Mesothelial cell of epicardium (in vitro differentiated cells): ENCODE measurements at regions not wholly inside any gene's neighbourhood (a gene's known extent, or its start where the extent isn't known, plus 50 kb on each side); places are given as distances from the start of the nearest gene placed in this dataset.

Experiments used
- DNase-seq, 2 experiments: peaks; one replicate each; pipeline ENCODE4 v3.0.0; 2021; ENCODE audit warnings: low spot score in 2 of 2; ENCODE audit not compliant: unreplicated experiment in 2 of 2
- H3K27ac Mint-ChIP-seq: 2 replicates; pipeline ENCODE4 v1.8.0; 2021; ENCODE audit warnings: mixed read lengths
- H3K27me3 Mint-ChIP-seq: 2 replicates; pipeline ENCODE4 v1.8.0; 2021; ENCODE audit warnings: low read depth, mixed read lengths
- H3K36me3 Mint-ChIP-seq: 2 replicates; pipeline ENCODE4 v1.8.0; 2021; ENCODE audit warnings: mixed read lengths
- H3K4me1 Mint-ChIP-seq: 2 replicates; pipeline ENCODE4 v1.8.0; 2021; ENCODE audit warnings: mixed read lengths
- H3K4me3 Mint-ChIP-seq: 2 replicates; pipeline ENCODE4 v1.8.0; 2021; ENCODE audit warnings: mild to moderate bottlenecking, moderate library complexity, mixed read lengths
- H3K9me3 Mint-ChIP-seq: 2 replicates; pipeline ENCODE4 v1.8.0; 2021; ENCODE audit warnings: mixed read lengths
- CTCF ChIP-seq: fragments of 200-600 bp; sonication (generic); IDR thresholded peaks from one replicate; pipeline ENCODE4 v1.5.0; 2021; ENCODE audit warnings: antibody characterized with exemption; ENCODE audit not compliant: unreplicated experiment

DNA sequence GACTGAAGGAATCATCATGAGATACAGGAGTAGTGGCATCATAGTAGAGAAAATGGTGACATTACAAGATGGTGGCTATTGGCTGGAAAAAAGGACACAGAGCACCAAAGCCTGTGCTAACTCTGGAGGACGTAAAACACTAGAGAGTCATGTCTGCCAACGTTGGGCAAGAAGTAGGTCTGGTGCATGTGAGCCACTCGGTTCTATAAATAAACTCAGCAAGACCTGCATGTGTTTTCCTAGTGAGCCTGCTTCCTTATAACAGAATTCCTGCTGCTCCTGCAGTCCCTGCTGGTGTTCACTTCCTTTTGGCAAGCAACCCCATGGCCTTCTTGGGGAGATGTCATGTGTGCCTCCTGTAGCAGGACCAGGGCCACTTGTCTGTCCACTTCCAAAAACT, 325.2 kb downstream of the OSR1 start:
- Mint-ChIP-seq H3K36me3 (no peaks in the 10 kb centered on the region), H3K4me3 (no peak overlapping the region), H3K9me3 (peaks cover 4% of the 10 kb centered on the region), H3K27me3 (no peaks in the 10 kb centered on the region), H3K27ac (no peak overlapping the region), H3K4me1 (peaks cover 7% of the 10 kb centered on the region)
- DNase-seq = no peak
- no peak for TF ChIP-seq CTCF

GRCh38 chr2:19031642-19032041, 326.8 kb downstream of the OSR1 start:
- Mint-ChIP-seq H3K9me3 (peaks cover 4% of the 10 kb centered on the region), H3K4me3 (no peak overlapping the region), H3K27me3 (no peaks in the 10 kb centered on the region), H3K36me3 (no peaks in the 10 kb centered on the region), H3K27ac (no peak overlapping the region), H3K4me1 (peaks cover 7% of the 10 kb centered on the region)
- DNase-seq = no peak
- no peak for TF ChIP-seq CTCF

DNA sequence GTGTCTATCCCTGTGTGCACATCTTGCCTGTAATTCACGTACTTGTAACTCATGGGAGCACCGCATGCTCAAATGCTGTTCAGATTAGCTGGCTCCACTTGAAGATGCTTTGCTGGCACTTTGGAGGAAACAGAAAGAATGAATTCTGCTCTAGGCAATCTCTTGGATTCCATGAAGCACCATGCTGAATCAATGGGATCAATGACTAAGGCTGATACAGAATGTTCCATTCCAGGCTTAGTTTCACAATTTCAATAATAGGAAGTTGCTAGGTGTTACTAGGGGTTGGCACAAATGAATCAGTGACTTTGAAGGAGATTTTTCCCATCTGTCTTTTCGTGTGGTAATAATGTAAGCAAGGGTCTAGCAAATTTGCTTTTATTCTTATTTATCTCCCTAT, 328.8 kb downstream of the OSR1 start:
- H3K4me1 Mint-ChIP-seq = peaks cover 7% of the 10 kb centered on the region
- H3K4me3 Mint-ChIP-seq = no peak overlapping the region

DNA sequence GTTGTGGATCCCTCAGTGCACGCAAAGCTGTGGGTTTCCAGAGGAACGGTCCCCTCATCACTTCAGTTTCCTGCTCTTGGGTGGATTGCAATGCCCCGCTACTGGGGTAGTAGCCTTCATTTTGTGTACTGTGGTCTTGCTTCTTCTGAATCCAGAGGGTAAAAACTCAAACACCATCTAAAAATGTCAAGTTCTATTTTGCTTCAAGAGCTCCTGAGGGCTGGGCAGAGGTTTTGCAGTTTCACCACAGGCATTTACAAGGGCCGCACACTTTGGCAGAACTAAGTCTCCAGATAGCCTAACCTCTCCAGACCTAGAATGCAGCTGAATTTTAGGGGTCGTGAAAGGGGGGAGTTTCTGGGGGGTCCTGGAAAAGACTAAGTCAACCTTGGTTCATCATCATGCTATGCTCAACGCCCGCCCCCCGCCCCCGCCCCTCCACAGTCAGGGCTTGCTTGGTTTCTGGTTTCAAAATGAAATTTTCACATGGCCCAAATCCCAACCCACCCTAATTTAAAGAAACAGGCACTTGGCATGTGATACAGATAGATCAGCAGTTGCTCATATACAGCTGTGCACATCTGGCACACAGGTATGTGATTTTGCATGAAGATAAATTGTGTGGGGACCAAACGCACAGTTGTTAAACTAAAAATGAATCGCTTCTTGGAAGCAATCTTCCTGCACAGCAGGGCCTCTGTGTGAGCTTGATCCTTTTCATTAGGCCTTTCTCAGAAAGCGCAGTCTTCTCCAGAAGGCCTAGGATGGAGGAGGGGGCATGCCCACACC, 329.6 kb downstream of the OSR1 start:
- Mint-ChIP-seq H3K27ac (no peak overlapping the region), H3K4me3 (no peak overlapping the region), H3K27me3 (no peaks in the 10 kb centered on the region), H3K36me3 (no peaks in the 10 kb centered on the region), H3K4me1 (peaks cover 12% of the 10 kb centered on the region), H3K9me3 (peaks cover 4% of the 10 kb centered on the region)
- no peak for TF ChIP-seq CTCF
- DNase-seq = no peak

More for the DNA sequence above, 328.8 kb downstream of the OSR1 start:
- Mint-ChIP-seq H3K27ac (no peak overlapping the region), H3K36me3 (no peaks in the 10 kb centered on the region), H3K9me3 (peaks cover 4% of the 10 kb centered on the region), H3K27me3 (no peaks in the 10 kb centered on the region)
- TF ChIP-seq CTCF = no peak
- DNase-seq = no peak

DNA sequence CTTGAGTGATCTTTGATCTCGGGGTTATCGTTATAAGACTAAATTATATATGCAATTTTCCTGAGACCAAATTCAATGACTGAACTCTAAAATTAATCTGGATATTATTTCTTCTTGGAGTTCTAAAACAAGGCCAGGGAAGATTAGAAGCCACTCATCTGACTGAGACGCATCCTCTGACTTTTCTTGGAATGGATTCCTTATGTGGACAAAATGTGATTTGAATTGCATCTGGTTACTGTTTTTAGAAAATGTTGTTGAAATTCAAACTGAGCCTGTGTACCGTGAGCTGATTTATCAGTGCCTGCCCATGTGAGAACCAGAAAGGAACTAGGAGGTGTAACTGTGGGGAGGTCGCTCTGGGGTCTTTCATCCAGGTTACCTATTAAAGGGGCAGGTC, 330.8 kb downstream of the OSR1 start:
- no peaks in the 10 kb centered on the region for H3K27me3 Mint-ChIP-seq
- H3K27ac Mint-ChIP-seq = no peak overlapping the region
- DNase-seq = no peak
- H3K9me3 Mint-ChIP-seq = no peaks in the 10 kb centered on the region
- TF ChIP-seq CTCF = no peak
- H3K4me3 Mint-ChIP-seq = no peak overlapping the region
- no peaks in the 10 kb centered on the region for H3K36me3 Mint-ChIP-seq
- H3K4me1 Mint-ChIP-seq = peaks cover 15% of the 10 kb centered on the region

- H3K27me3 Mint-ChIP-seq = no peaks in the 10 kb centered on the region
- no peak overlapping the region for H3K4me3 Mint-ChIP-seq
- H3K27ac Mint-ChIP-seq = no peak overlapping the region
- peaks cover 27% of the 10 kb centered on the region for H3K4me1 Mint-ChIP-seq
- no peaks in the 10 kb centered on the region for H3K9me3 Mint-ChIP-seq
- no peak for DNase-seq
- H3K36me3 Mint-ChIP-seq = no peaks in the 10 kb centered on the region
- no peak for TF ChIP-seq CTCF
Observed at GRCh38 chr2:19026261-19026660, 332.2 kb downstream of the OSR1 start.
